Right cardiac atrium (tissue), 5 donors: ENCODE measurements at regions not wholly inside any gene's neighbourhood (a gene's known extent, or its start where the extent isn't known, plus 50 kb on each side); places are given as distances from the start of the nearest gene placed in this dataset.
"Not testable (repeated sequence)": the region's sequence is repeated elsewhere in the genome, so short reads cannot be mapped to it uniquely, and the experiment has no call there.

Experiments
- ATAC-seq, 2 donors: fragments of 200-7000 bp; cut with Tn5 transposase; one replicate each; pipeline versions ENCODE4 v1.8.0 to v1.9.1; 2020; ENCODE audit warnings: moderate library complexity in 2 of 2, mild to moderate bottlenecking in 1 of 2
- DNase-seq, 3 donors: peaks; one replicate each; pipeline ENCODE4 v3.0.0-alpha.2; 2020
- H3K27ac ChIP-seq: one replicate; pipeline ENCODE4 v1.5.1; 2013; ENCODE audit warnings: mild to moderate bottlenecking, low read length, control low read depth, moderate library complexity
- H3K27me3 ChIP-seq: one replicate; pipeline ENCODE4 v1.6.1; 2013; ENCODE audit not compliant: control insufficient read depth, insufficient read depth
- H3K4me1 ChIP-seq: one replicate; pipeline ENCODE4 v1.6.1; 2013; ENCODE audit warnings: low read length; ENCODE audit not compliant: control insufficient read depth, insufficient read depth
- H3K4me3 ChIP-seq: one replicate; pipeline ENCODE4 v1.5.1; 2013; ENCODE audit warnings: low read length, control low read depth
- H3K9me3 ChIP-seq: one replicate; pipeline ENCODE4 v1.6.1; 2013; ENCODE audit warnings: low read length; ENCODE audit not compliant: control insufficient read depth
- WGBS: extraction: QIAGEN DNeasy Blood & Tissue Kit; methylation state at CpG from one replicate; pipeline ENCODE4 v1.1.7; 2013; 5-methylcytosine and 5-hydroxymethylcytosine counted together
- intact Hi-C, 4 donors: fragments of 100-400 bp; cut with DNase I; formaldehyde crosslinking; loops; one replicate each; pipeline versions ENCODE4 v1.11.0 to v1.14.0; 2022 to 2023
- donor health status: healthy with polysubstance abuse.
- donor health status: DM: no; HTN: yes; CAD: no.
- donor health status: DM: no; HTN: no; CAD: no.
- donor health status: DM: no; HTN: yes; CAD: no; lungs with severe emphysema.
- donor health status: DM: yes; HTN: yes; CAD: no.

- no peaks in the 10 kb centered on the region for H3K27me3 ChIP-seq
- H3K4me3 ChIP-seq, result no peak overlapping the region
- 86% methylated on average over 2 of the region's 2 CpGs for WGBS
- DNase-seq (no peak), ATAC-seq (no peak)
- H3K27ac ChIP-seq, result no peak overlapping the region
- H3K9me3 ChIP-seq, result no peaks in the 10 kb centered on the region
- H3K4me1 ChIP-seq, result no peaks in the 10 kb centered on the region
- intact Hi-C loops, result no loop called here
Observed at GRCh38 chr22:48069256-48069655, 1306.8 kb downstream of the TBC1D22A start.

- no peak for DNase-seq
- WGBS, result 88% methylated on average over 18 of the region's 18 CpGs
- Histone ChIP-seq H3K9me3 (no peaks in the 10 kb centered on the region), H3K27me3 (no peaks in the 10 kb centered on the region), H3K4me1 (no peaks in the 10 kb centered on the region), H3K4me3 (no peak overlapping the region), H3K27ac (no peak overlapping the region)
- ATAC-seq, result no peak
- intact Hi-C loops, result no loop called here
Observed at GRCh38 chr22:48068323-48068885, 1306.0 kb downstream of the TBC1D22A start.

DNA sequence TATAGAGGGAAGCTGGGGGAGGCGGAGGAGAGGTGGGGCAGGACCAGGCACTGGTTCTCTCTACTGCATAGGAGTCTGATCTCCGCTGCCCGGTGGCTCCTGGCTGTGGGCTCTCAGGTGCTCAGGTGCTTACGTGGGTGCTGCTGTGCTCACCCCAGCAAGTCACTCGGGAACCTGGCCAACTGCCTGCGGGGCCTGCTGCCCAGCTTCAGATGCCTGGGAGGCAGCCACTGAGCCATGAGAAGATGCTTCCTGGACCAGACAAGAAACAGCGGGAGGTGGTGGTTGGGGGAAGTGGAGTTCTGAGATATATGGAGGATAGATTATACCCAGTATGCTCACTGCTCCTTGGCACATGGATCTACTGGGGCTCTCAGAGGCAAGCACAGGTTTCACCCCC, 1303.4 kb downstream of the TBC1D22A start:
- intact Hi-C loops, result no loop called here
- ATAC-seq (no peak), DNase-seq (no peak)
- Histone ChIP-seq H3K4me1 (no peaks in the 10 kb centered on the region), H3K9me3 (no peaks in the 10 kb centered on the region), H3K27me3 (no peaks in the 10 kb centered on the region), H3K4me3 (no peak overlapping the region), H3K27ac (no peak overlapping the region)
- WGBS, result 86% methylated on average over 7 of the region's 7 CpGs

- ATAC-seq (no peak), DNase-seq (no peak)
- H3K27ac ChIP-seq, result no peak overlapping the region
- no peak overlapping the region for H3K4me3 ChIP-seq
- H3K27me3 ChIP-seq, result no peaks in the 10 kb centered on the region
- H3K9me3 ChIP-seq, result peaks cover 3% of the 10 kb centered on the region
- H3K4me1 ChIP-seq, result no peaks in the 10 kb centered on the region
- 72% methylated on average over 4 of the region's 4 CpGs for WGBS
- intact Hi-C loops, result no loop called here
Observed at GRCh38 chr22:48061726-48062125, 1299.3 kb downstream of the TBC1D22A start.

- intact Hi-C loops, result no loop called here
- WGBS, result 70% methylated on average over 7 of the region's 7 CpGs
- no peaks in the 10 kb centered on the region for H3K27me3 ChIP-seq
- no peak overlapping the region for H3K27ac ChIP-seq
- ATAC-seq (no peak), DNase-seq (no peak)
- no peaks in the 10 kb centered on the region for H3K4me1 ChIP-seq
- H3K9me3 ChIP-seq, result peaks cover 3% of the 10 kb centered on the region
- no peak overlapping the region for H3K4me3 ChIP-seq
Observed at GRCh38 chr22:48060266-48060665, 1297.8 kb downstream of the TBC1D22A start.

DNA sequence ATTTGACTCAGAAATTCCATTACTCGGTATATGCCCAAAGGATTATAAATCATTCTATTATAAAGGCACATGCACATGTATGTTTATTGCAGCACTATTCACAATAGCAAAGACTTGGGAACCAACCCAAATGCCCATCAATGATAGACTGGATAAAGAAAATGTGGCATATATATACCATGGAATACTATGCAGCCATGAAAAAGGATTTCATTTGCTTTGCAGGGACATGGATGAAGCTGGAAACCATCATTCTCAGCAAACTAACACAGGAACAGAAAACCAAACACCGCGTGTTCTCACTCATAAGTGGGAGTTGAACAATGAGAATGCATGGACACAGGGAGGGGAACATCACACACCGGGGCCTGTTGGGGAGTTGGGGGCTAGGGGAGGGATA, 1297.1 kb downstream of the TBC1D22A start:
- H3K9me3 ChIP-seq, ATAC-seq, H3K4me3 ChIP-seq, H3K4me1 ChIP-seq, H3K27ac ChIP-seq, H3K27me3 ChIP-seq, DNase-seq, intact Hi-C loops: not testable (repeated sequence)
- WGBS, result over 99% methylated on average over 4 of the region's 4 CpGs

DNA sequence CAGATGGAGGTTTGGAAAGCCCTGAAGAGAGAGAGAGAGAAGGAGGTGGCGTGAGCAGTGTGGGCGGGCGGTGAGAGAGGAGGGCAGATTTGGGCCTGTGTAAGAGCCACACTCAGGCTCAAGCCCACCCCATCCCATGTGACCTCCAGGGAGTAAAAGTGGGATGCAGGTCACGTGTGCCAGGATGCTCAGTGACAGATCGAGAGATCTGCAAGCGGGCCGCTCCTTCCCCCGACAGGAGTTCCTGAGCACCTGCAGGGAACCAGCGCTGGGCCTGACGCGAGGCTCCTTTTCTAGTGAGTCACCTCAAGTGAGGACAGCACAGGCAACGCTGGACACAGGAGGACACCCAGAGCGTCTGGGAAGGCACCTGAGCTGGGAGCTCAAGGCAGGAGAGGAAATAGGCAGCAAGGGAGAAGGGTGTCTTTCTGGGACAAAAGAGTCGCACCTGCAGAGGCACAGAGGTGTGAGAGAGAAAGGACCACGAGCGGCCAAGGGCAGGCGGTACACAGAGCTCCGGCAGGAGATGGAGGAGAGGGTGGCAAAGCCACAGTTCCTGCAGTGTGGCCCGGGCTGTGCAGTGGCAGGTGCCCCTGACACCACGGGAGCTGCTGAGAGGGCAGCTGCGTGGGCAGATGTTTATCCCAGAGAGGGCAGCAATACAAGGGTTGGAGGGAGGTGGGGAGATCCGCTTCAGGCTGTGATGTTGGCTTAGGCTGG, 1294.8 kb downstream of the TBC1D22A start:
- WGBS, result 78% methylated on average over 22 of the region's 22 CpGs
- Histone ChIP-seq H3K4me3 (no peak overlapping the region), H3K4me1 (no peaks in the 10 kb centered on the region), H3K9me3 (peaks cover 3% of the 10 kb centered on the region), H3K27ac (no peak overlapping the region), H3K27me3 (no peaks in the 10 kb centered on the region)
- ATAC-seq, result no peak
- no peak for DNase-seq
- intact Hi-C loops, result no loop called here

- Histone ChIP-seq H3K4me3 (no peak overlapping the region), H3K27ac (no peak overlapping the region), H3K27me3 (no peaks in the 10 kb centered on the region), H3K4me1 (no peaks in the 10 kb centered on the region), H3K9me3 (peaks cover 3% of the 10 kb centered on the region)
- intact Hi-C loops, result no loop called here
- 82% methylated on average over 11 of the region's 11 CpGs for WGBS
- DNase-seq (no peak), ATAC-seq (no peak)
Observed at GRCh38 chr22:48055827-48056226, 1293.4 kb downstream of the TBC1D22A start.

GRCh38 chr22:48055185-48055584, 1292.7 kb downstream of the TBC1D22A start:
- Histone ChIP-seq H3K27me3 (no peaks in the 10 kb centered on the region), H3K4me3 (no peak overlapping the region), H3K9me3 (peaks cover 3% of the 10 kb centered on the region), H3K4me1 (no peaks in the 10 kb centered on the region), H3K27ac (no peak overlapping the region)
- WGBS, result 89% methylated on average over 1 of the region's 1 CpG
- ATAC-seq, result no peak
- DNase-seq, result no peak
- intact Hi-C loops, result no loop called here

DNA sequence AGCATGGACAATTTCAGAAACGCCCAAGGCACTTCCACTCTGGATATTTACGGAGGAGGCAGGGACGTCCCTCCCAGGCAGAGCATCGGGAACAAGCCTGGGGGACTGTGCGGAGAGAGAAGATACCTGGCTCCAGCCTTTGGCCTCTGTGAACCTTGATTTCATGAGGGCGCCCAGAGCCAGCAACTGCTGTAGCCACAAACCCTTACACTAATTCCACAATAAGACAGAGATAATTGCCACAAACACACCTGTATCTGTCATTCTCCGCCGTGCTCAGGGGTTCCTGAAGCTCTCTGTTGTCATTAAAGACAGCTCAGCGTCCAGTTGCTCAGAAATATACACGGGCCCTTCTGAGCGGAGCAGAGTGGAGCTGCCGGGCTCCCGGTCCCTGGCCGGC, 1292.1 kb downstream of the TBC1D22A start:
- 64% methylated on average over 14 of the region's 14 CpGs for WGBS
- Histone ChIP-seq H3K27me3 (no peaks in the 10 kb centered on the region), H3K27ac (no peak overlapping the region), H3K4me1 (no peaks in the 10 kb centered on the region), H3K9me3 (peaks cover 3% of the 10 kb centered on the region), H3K4me3 (no peak overlapping the region)
- intact Hi-C loops, result no loop called here
- ATAC-seq (no peak), DNase-seq (no peak)

DNA sequence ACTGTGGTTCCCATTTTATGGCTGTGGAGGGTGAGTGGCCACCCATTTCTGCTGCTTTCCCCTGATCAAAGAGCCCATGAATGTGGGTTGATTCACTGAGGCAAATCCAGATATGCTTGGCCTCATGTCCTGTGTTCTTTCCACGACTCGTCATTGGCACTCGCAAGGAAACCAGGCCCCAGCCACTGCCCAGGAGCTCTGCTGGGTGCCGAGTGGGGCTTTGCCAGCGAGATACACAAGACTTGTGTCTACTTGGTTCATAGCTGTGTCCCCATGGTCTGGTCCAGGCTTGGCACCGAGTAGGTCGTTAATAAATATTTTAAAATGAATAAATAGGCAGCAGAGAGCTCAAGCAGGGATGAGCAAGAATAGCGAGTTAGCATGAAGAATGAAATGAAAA, 1291.5 kb downstream of the TBC1D22A start:
- H3K27me3 ChIP-seq, result no peaks in the 10 kb centered on the region
- WGBS, result 79% methylated on average over 8 of the region's 8 CpGs
- H3K9me3 ChIP-seq, result peaks cover 3% of the 10 kb centered on the region
- H3K4me3 ChIP-seq, result no peak overlapping the region
- no peak overlapping the region for H3K27ac ChIP-seq
- ATAC-seq (no peak), DNase-seq (no peak)
- no peaks in the 10 kb centered on the region for H3K4me1 ChIP-seq
- intact Hi-C loops, result no loop called here

- Histone ChIP-seq H3K4me3 (no peak overlapping the region), H3K27ac (no peak overlapping the region), H3K9me3 (no peaks in the 10 kb centered on the region), H3K27me3 (no peaks in the 10 kb centered on the region), H3K4me1 (no peaks in the 10 kb centered on the region)
- DNase-seq (no peak), ATAC-seq (no peak)
- intact Hi-C loops, result no loop called here
- whole genome bisulfite sequencing, result 84% methylated on average over 7 of the region's 7 CpGs
Observed at GRCh38 chr22:48053486-48053885, 1291.0 kb downstream of the TBC1D22A start.
